Stomach (tissue), 8 donors: ENCODE measurements at regions not wholly inside any gene's neighbourhood (a gene's known extent, or its start where the extent isn't known, plus 50 kb on each side); places are given as distances from the start of the nearest gene placed in this dataset.
A peak's percentile ranks its signal among the peaks of the same experiment; 100 is the strongest.

Source experiments
- DNase-seq, 2 donors: peaks; one replicate each; pipeline versions ENCODE4 v3.0.0 to v3.0.0-alpha.2; 2013 to 2019
- H3K27ac ChIP-seq, 5 donors: fragments of 200-600 bp in 4 of 5; sonication (generic) in 4 of 5; one replicate each; pipeline ENCODE4 v1.5.1; 2013 to 2019; ENCODE audit warnings: mild to moderate bottlenecking in 1 of 5, moderate library complexity in 1 of 5
- H3K27me3 ChIP-seq, 3 donors: fragments of 200-600 bp; sonication (generic); one replicate each; pipeline ENCODE4 v1.5.1; 2017 to 2019; ENCODE audit warnings: mixed run types in 1 of 3
- H3K36me3 ChIP-seq, 4 donors: fragments of 200-600 bp; sonication (generic); 1 replicate in 3 of 4; 2 replicates in 1 of 4; pipeline ENCODE4 v1.5.1; 2016 to 2019
- H3K4me1 ChIP-seq, 4 donors: fragments of 200-600 bp; sonication (generic); one replicate each; pipeline ENCODE4 v1.5.1; 2016 to 2019
- H3K4me3 ChIP-seq, 4 donors: fragments of 200-600 bp; sonication (generic) in 3 of 4; one replicate each; pipeline ENCODE4 v1.5.1; 2016 to 2019; ENCODE audit warnings: mild to moderate bottlenecking in 1 of 4
- H3K9me3 ChIP-seq, 4 donors: fragments of 200-600 bp; sonication (generic); one replicate each; pipeline ENCODE4 v1.5.1; 2016 to 2019
- CTCF ChIP-seq, 7 experiments: fragments of 450-650 bp in 4 of 7; fragments of 200-600 bp in 3 of 7; sonication (generic) in 3 of 7; IDR thresholded peaks; one replicate each; pipeline ENCODE4 v1.5.1; 2016 to 2019; ENCODE audit warnings: antibody characterized with exemption in 7 of 7, control low read depth in 2 of 7, mild to moderate bottlenecking in 1 of 7
- EP300 ChIP-seq: sonication (generic); formaldehyde crosslinking; IDR thresholded peaks from one replicate; pipeline ENCODE4 v1.6.1; 2017; ENCODE audit warnings: antibody characterized with exemption
- POLR2A ChIP-seq, 4 donors: fragments of 450-650 bp; IDR thresholded peaks; one replicate each; pipeline ENCODE4 v1.6.1; 2016; ENCODE audit warnings: antibody characterized with exemption in 4 of 4, control low read depth in 2 of 4, mild to moderate bottlenecking in 1 of 4, moderate library complexity in 1 of 4
- POLR2AphosphoS5 ChIP-seq, 3 donors: sonication (generic); formaldehyde crosslinking; IDR thresholded peaks; one replicate each; pipeline ENCODE4 v1.6.1; 2016; ENCODE audit warnings: antibody characterized with exemption in 3 of 3
- WGBS, 5 donors: extraction: QIAGEN DNeasy Blood & Tissue Kit in 3 of 5; methylation state at CpG; one replicate each; pipeline versions ENCODE4 v1.1.5 to v1.1.7; 2013 to 2018; 5-methylcytosine and 5-hydroxymethylcytosine counted together
- intact Hi-C: fragments of 100-400 bp; cut with DNase I; formaldehyde crosslinking; loops from one replicate; pipeline ENCODE4 v1.15.1; 2023; ENCODE audit warnings: low total_unique reads
- donor health status: healthy with polysubstance abuse.
- donor health status: Bipolar disorder and iron deficiency.
- donor health status: healthy.

DNA sequence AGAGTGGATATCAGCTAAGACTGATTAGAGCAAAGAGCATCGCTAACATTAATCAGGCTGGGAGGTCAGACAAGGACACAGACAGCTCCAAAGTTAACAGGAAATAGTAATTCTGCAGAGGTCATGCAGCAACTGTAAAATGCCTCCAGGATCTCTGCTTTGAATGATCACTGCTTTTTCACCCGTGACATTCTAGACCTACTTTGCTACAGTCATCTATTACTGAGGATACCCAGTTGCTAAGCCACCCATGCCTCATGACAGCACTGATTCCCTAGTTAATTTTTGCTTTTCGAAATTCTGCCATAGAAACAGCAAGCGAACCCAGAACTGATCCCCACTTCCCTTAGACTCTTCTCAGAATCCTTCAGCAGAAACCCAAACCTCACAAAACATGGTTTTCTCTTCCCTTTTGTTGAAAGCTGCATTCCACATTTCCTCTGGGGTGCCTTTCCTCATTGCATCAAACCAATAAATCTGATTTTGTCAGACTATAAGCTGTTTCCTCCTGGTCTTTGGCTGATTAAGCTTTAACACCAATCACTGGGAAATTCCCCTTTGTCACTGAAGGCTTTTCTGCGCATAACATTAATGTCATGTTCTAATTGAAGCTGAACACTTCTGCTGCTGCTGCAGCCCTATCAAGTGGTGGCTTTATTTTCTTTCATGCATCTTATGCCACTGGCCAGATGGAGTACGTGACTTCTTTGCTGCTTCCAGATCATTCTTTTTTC is 201.1 kb upstream of the CHD1 start:
- Histone ChIP-seq H3K4me1 (no peaks in the 10 kb centered on the region), H3K36me3 (no peaks in the 10 kb centered on the region), H3K27me3 (no peaks in the 10 kb centered on the region), H3K27ac (no peak overlapping the region), H3K9me3 (no peaks in the 10 kb centered on the region), H3K4me3 (no peak overlapping the region)
- intact Hi-C loops, result no loop called here
- no peak for TF ChIP-seq EP300
- WGBS, 5 donors, result 55 to 68% (median 63%) methylated on average over 6 of the region's 6 CpGs
- DNase-seq, result peak in 1 of 2 donors; percentile 2

DNA sequence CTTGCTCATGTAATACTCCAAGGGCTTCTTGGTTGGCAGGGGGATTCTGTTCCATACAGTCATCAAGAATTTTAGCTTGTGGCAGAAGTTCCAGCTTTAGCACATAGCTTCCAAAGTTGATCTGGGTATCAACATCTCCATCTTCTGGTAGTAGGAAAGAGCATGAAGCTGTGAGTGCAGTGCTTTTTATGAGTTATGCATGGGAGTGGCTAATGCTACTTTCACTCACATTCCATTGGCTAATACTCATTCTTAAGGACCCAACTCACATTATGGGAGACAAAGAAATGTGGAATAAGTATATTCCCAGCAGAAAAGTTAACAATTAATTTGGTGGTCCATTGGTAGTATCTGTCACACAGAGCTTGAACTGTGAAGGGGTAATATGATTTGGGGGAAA is 194.2 kb upstream of the CHD1 start:
- intact Hi-C loops, result no loop called here
- Histone ChIP-seq H3K27me3 (no peaks in the 10 kb centered on the region), H3K27ac (no peak overlapping the region), H3K4me3 (no peak overlapping the region), H3K4me1 (no peaks in the 10 kb centered on the region), H3K36me3 (no peaks in the 10 kb centered on the region), H3K9me3 (no peaks in the 10 kb centered on the region)
- no peak for DNase-seq
- TF ChIP-seq CTCF (IDR thresholded peaks at IDR 0.05) (no peak), EP300 (no peak), POLR2A (IDR thresholded peaks at IDR 0.05) (no peak), POLR2AphosphoS5 (IDR thresholded peaks at IDR 0.05) (no peak)

DNA sequence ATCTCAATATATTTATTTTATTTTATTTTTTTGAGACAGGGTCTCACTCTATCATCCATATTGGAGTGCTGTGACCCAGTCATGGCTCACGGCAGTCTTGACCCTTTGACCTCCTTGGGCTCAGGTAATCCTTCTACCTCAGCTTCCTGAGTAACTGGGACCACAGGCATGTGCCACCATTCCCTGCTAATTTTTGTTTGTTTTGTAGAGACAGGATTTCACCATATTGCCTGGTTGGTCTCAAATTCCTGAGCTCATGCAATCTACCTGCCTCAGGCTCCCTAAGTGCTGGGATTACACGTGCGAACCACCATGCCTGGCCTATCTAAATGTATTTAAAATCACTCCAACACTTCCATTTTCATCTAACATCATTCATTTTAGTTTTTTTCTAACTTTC is 190.5 kb upstream of the CHD1 start:
- DNase-seq, result no peak
- TF ChIP-seq POLR2AphosphoS5 (IDR thresholded peaks at IDR 0.05) (no peak), POLR2A (IDR thresholded peaks at IDR 0.05) (no peak), EP300 (no peak), CTCF (IDR thresholded peaks at IDR 0.05) (no peak)
- WGBS, 5 donors, result 84 to 92% (median 90%) methylated on average over 3 of the region's 3 CpGs
- no peaks in the 10 kb centered on the region for H3K4me1 ChIP-seq
- intact Hi-C loops, result no loop called here
- H3K4me3 ChIP-seq, result no peak overlapping the region
- H3K36me3 ChIP-seq, result no peaks in the 10 kb centered on the region
- no peak overlapping the region for H3K27ac ChIP-seq
- H3K27me3 ChIP-seq, result no peaks in the 10 kb centered on the region
- H3K9me3 ChIP-seq, result no peaks in the 10 kb centered on the region

DNA sequence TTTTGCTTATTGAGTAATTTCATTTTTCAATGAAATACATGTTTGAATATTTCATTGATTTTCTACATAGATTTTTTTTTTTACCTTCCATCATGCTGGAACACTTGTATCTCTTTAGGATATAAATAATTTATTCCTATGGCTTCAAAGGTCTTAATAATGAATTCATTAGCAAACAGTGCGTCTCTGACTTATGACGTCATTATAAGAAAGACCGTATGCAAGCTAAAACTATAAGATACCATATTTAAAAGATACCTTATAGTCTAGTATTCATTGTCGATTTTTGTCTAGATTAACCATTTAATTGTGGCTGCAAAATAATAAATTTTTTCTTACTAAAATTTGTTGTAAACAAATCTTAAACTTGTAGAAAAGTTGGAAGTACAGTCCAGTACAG is 187.7 kb upstream of the CHD1 start:
- Histone ChIP-seq H3K9me3 (no peaks in the 10 kb centered on the region), H3K36me3 (no peaks in the 10 kb centered on the region), H3K4me3 (no peak overlapping the region), H3K27ac (no peak overlapping the region), H3K4me1 (no peaks in the 10 kb centered on the region), H3K27me3 (no peaks in the 10 kb centered on the region)
- 71 to 79% (median 75%) methylated on average over 4 of the region's 4 CpGs for WGBS, 5 donors
- no peak for DNase-seq
- intact Hi-C loops, result no loop called here
- TF ChIP-seq CTCF (IDR thresholded peaks at IDR 0.05), result no peak
- TF ChIP-seq POLR2A (IDR thresholded peaks at IDR 0.05), result no peak
- TF ChIP-seq EP300, result no peak
- TF ChIP-seq POLR2AphosphoS5 (IDR thresholded peaks at IDR 0.05), result no peak

- intact Hi-C loops, result no loop called here
- WGBS, 5 donors, result 75 to 84% (median 83%) methylated on average over 4 of the region's 4 CpGs
- H3K9me3 ChIP-seq, result no peaks in the 10 kb centered on the region
- H3K27me3 ChIP-seq, result no peaks in the 10 kb centered on the region
- H3K36me3 ChIP-seq, result no peaks in the 10 kb centered on the region
- H3K4me3 ChIP-seq, result no peak overlapping the region
- H3K27ac ChIP-seq, result no peak overlapping the region
- H3K4me1 ChIP-seq, result peaks cover 0 to 6% (median 3%) of the 10 kb centered on the region in 4 donors
- DNase-seq, result no peak
- TF ChIP-seq CTCF (IDR thresholded peaks at IDR 0.05) (no peak), EP300 (no peak), POLR2AphosphoS5 (IDR thresholded peaks at IDR 0.05) (no peak), POLR2A (IDR thresholded peaks at IDR 0.05) (no peak)
These were observed 181.1 kb upstream of the CHD1 start for GRCh38 chr5:99109894-99110293.
